ENCODE measurements at regions not wholly inside any gene's neighbourhood (a gene's known extent, or its start where the extent isn't known, plus 50 kb on each side); places are given as distances from the start of the nearest gene placed in this dataset. TPM values are rescaled to one million over a fixed set of nuclear protein-coding genes. Genes with fewer than 3 reads are reported as not detected.

Small RNA genes in the stretch of these regions (microRNA-seq; reads per million reads assigned to microRNA genes)
- gene MIR8065 (ENCODE audit: borderline number of aligned reads) = not detected

Measured in chondrocyte (in vitro differentiated cells).